Endothelial cell of umbilical vein (primary cell): ENCODE measurements at regions not wholly inside any gene's neighbourhood (a gene's known extent, or its start where the extent isn't known, plus 50 kb on each side); places are given as distances from the start of the nearest gene placed in this dataset.

Experiments used
- BruUV-seq: library from RNA; stranded (reverse); fragments of 400-500 nt; replicated peaks from 2 replicates; lab custom pipeline; 2021; lab: Mats Ljungman, UMichigan
- CTCF ChIA-PET: fragments of 300-600, 350-600 bp; sonication (Branson Sonifier 250); formaldehyde crosslinking; loops from one replicate; lab custom pipeline; 2021; ENCODE audit warnings: antibody characterized with exemption, inconsistent platforms; lab: Charles Lee
- POLR2A ChIA-PET: fragments of 300-600, 350-600 bp; sonication (Branson Sonifier 250); formaldehyde crosslinking; loops from one replicate; lab custom pipeline; 2021; ENCODE audit warnings: antibody characterized with exemption, inconsistent platforms; lab: Charles Lee
- DNase-seq: peaks from one replicate; pipeline ENCODE4 v3.0.0-alpha.2; 2011; ENCODE audit warnings: low read depth, low spot score
- FAIRE-seq: peaks from 2 replicates; lab custom pipeline; 2011; peaks lifted over from hg19 to GRCh38; lab: Jason Lieb, UNC
- H2AFZ ChIP-seq: 2 replicates; pipeline ENCODE4 v1.6.0; 2012; ENCODE audit warnings: low read depth, low read length, control low read depth, inconsistent platforms
- H3K27ac ChIP-seq: 2 replicates; pipeline ENCODE4 v1.5.1; 2011; ENCODE audit warnings: low read depth, mild to moderate bottlenecking, control low read depth, low read length, moderate library complexity; ENCODE audit not compliant: insufficient read depth
- H3K27me3 ChIP-seq, 2 experiments: 2 replicates each; pipeline versions ENCODE4 v1.6.0 to v1.6.1; 2011; ENCODE audit warnings: low read length in 2 of 2, mixed read lengths in 1 of 2; ENCODE audit not compliant: control insufficient read depth in 2 of 2, insufficient read depth in 2 of 2
- H3K36me3 ChIP-seq, 2 experiments: 2 replicates in 1 of 2; 3 replicates in 1 of 2; pipeline ENCODE4 v1.5.1; 2011; ENCODE audit warnings: low read length in 2 of 2, mild to moderate bottlenecking in 1 of 2, moderate library complexity in 1 of 2; ENCODE audit not compliant: control insufficient read depth in 2 of 2, insufficient read depth in 2 of 2; ENCODE audit errors: extremely low read depth in 1 of 2
- H3K4me1 ChIP-seq: 3 replicates; pipeline ENCODE4 v1.5.1; 2011; ENCODE audit warnings: mild to moderate bottlenecking, low read length; ENCODE audit not compliant: control insufficient read depth, insufficient read depth; ENCODE audit errors: extremely low read depth
- H3K4me2 ChIP-seq: 2 replicates; pipeline ENCODE4 v1.6.1; 2011; ENCODE audit warnings: low read length, control low read depth, mixed read lengths; ENCODE audit not compliant: insufficient read depth
- H3K4me3 ChIP-seq, 3 experiments: fragments of 200-600 bp in 1 of 3; sonication (generic), shearing (Covaris generic) in 1 of 3; replicated peaks in 1 of 3; 2 replicates each; pipeline ENCODE4 v1.5.1; 2011 to 2016; ENCODE audit warnings: control low read depth in 3 of 3, low read length in 3 of 3, mild to moderate bottlenecking in 2 of 3, inconsistent platforms in 1 of 3, low read depth in 1 of 3, moderate library complexity in 1 of 3; ENCODE audit not compliant: insufficient read depth in 1 of 3
- H3K79me2 ChIP-seq: 2 replicates; pipeline ENCODE4 v1.6.0; 2012; ENCODE audit warnings: low read length, inconsistent platforms; ENCODE audit not compliant: control insufficient read depth, insufficient read depth
- H3K9ac ChIP-seq: replicated peaks from 2 replicates; pipeline ENCODE3; 2011; ENCODE audit warnings: low read length, control low read depth; ENCODE audit not compliant: insufficient read depth; ENCODE audit errors: extremely low read depth
- H3K9me1 ChIP-seq: replicated peaks from 3 replicates; pipeline ENCODE4 v1.6.0; 2011; ENCODE audit warnings: mild to moderate bottlenecking, low read length; ENCODE audit not compliant: control insufficient read depth, insufficient read depth; ENCODE audit errors: extremely low read depth
- H3K9me3 ChIP-seq: replicated peaks from 2 replicates; pipeline ENCODE4 v1.5.1; 2012; ENCODE audit warnings: low read length, inconsistent platforms; ENCODE audit not compliant: control insufficient read depth, insufficient read depth
- H4K20me1 ChIP-seq: replicated peaks from 2 replicates; pipeline ENCODE3; 2011; ENCODE audit warnings: mild to moderate bottlenecking, low read length; ENCODE audit not compliant: control insufficient read depth, insufficient read depth; ENCODE audit errors: extremely low read depth
- EZH2 ChIP-seq: IDR thresholded peaks from 2 replicates; pipeline ENCODE4 v1.6.1; 2012; ENCODE audit warnings: borderline replicate concordance, low read depth, mild to moderate bottlenecking, moderate library complexity, low read length, inconsistent platforms; ENCODE audit not compliant: severe bottlenecking
- FOS ChIP-seq: IDR thresholded peaks from 2 replicates; pipeline ENCODE4 v1.6.1; 2011; ENCODE audit warnings: mild to moderate bottlenecking, low read length, moderate library complexity, borderline replicate concordance; ENCODE audit not compliant: insufficient read depth
- GATA2 ChIP-seq: IDR thresholded peaks from 2 replicates; pipeline ENCODE4 v1.7.0; 2011; ENCODE audit warnings: low read depth, mild to moderate bottlenecking, moderate library complexity, mixed read lengths, low read length; ENCODE audit not compliant: insufficient read length, insufficient read depth
- JUN ChIP-seq: IDR thresholded peaks from 2 replicates; pipeline ENCODE4 v1.6.1; 2011; ENCODE audit warnings: borderline replicate concordance, low read depth; ENCODE audit not compliant: insufficient read length, insufficient read depth
- MYC ChIP-seq: IDR thresholded peaks from one replicate; pipeline ENCODE4 v1.6.1; 2011; ENCODE audit warnings: mild to moderate bottlenecking, low read depth, low read length
- POLR2A ChIP-seq: IDR thresholded peaks from 2 replicates; pipeline ENCODE4 v1.6.1; 2012; ENCODE audit warnings: low read depth, mild to moderate bottlenecking, control low read depth, low read length
- POLR2AphosphoS5 ChIP-seq: IDR thresholded peaks from 2 replicates; pipeline ENCODE4 v1.6.1; 2012; ENCODE audit warnings: low read depth, mild to moderate bottlenecking, control low read depth, low read length, moderate library complexity; ENCODE audit not compliant: insufficient read depth
- dilution Hi-C: fragments of 300-500 bp; cut with MboI; formaldehyde crosslinking; loops from one replicate; pipeline ENCODE4 v1.15.0; 2019; ENCODE audit warnings: low sequenced_read_pairs; ENCODE audit not compliant: extremely low pct_ligation_motif_present
- intact Hi-C: fragments of 100-400 bp; cut with micrococcal nuclease; formaldehyde crosslinking; loops from one replicate; pipeline ENCODE4 v1.10.0; 2022
- TF ChIP-seq, protein P1 (sequence below), 2 donors: IDR thresholded peaks; 1 replicate in 1 of 2; 2 replicates in 1 of 2; pipeline ENCODE4 v1.5.1; 2011; ENCODE audit warnings: low read length in 2 of 2, mild to moderate bottlenecking in 2 of 2, moderate library complexity in 2 of 2, control low read depth in 1 of 2, inconsistent platforms in 1 of 2, low read depth in 1 of 2; ENCODE audit not compliant: insufficient read depth in 1 of 2; ENCODE audit errors: extremely low read depth in 1 of 2
- TF ChIP-seq, protein P2 (sequence below): IDR thresholded peaks from 2 replicates; pipeline ENCODE4 v1.6.1; 2011; ENCODE audit not compliant: insufficient read depth, insufficient read length

DNA sequence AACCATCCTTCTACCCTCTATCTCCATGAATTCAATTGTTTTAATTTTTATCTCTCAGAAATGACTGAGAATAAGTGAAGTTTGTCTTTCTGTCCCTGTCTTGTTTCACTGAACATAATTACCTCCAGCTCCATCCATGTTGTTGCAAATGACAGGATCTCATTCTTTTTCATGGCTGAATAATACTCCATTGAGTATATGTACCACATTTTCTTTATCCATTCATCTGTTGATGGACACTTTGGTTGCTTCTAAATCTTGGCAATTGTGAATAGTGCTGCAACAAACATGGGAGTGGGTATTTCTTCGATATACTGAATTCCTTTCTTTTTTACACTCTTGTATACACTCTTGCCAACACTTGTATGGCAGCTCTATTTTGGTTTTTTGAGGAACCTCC, 72.8 kb upstream of the COX20 start:
- intact Hi-C loops (no loop called here), dilution Hi-C loops (no loop called here)
- H4K20me1 ChIP-seq = no peaks in the 10 kb centered on the region
- no peaks in the 10 kb centered on the region for H3K9me1 ChIP-seq
- no peak for TF ChIP-seq FOS
- TF ChIP-seq, protein P1, sequence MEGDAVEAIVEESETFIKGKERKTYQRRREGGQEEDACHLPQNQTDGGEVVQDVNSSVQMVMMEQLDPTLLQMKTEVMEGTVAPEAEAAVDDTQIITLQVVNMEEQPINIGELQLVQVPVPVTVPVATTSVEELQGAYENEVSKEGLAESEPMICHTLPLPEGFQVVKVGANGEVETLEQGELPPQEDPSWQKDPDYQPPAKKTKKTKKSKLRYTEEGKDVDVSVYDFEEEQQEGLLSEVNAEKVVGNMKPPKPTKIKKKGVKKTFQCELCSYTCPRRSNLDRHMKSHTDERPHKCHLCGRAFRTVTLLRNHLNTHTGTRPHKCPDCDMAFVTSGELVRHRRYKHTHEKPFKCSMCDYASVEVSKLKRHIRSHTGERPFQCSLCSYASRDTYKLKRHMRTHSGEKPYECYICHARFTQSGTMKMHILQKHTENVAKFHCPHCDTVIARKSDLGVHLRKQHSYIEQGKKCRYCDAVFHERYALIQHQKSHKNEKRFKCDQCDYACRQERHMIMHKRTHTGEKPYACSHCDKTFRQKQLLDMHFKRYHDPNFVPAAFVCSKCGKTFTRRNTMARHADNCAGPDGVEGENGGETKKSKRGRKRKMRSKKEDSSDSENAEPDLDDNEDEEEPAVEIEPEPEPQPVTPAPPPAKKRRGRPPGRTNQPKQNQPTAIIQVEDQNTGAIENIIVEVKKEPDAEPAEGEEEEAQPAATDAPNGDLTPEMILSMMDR (IDR thresholded peaks at IDR 0.05; ENCODE audit: extremely low read depth in 1 of 2, insufficient read depth in 1 of 2, low read depth in 1 of 2, low read length in 2 of 2) = no peak
- TF ChIP-seq, protein P2, sequence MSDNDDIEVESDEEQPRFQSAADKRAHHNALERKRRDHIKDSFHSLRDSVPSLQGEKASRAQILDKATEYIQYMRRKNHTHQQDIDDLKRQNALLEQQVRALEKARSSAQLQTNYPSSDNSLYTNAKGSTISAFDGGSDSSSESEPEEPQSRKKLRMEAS = no peak
- no peak for TF ChIP-seq MYC
- no peak for TF ChIP-seq GATA2
- TF ChIP-seq EZH2 = no peak
- no peak for TF ChIP-seq JUN
- TF ChIP-seq POLR2A = no peak
- no peak for TF ChIP-seq POLR2AphosphoS5
- DNase-seq (no peak), FAIRE-seq (no peak)
- no peak overlapping the region for H2AFZ ChIP-seq
- ChIA-PET CTCF (no interaction called here), POLR2A (no interaction called here)
- H3K4me2 ChIP-seq = no peak overlapping the region
- no peak overlapping the region for H3K27ac ChIP-seq
- BruUV-seq = no TSS peak
- H3K79me2 ChIP-seq = no peaks in the 10 kb centered on the region
- no peaks in the 10 kb centered on the region for H3K27me3 ChIP-seq
- H3K9ac ChIP-seq = no peak overlapping the region
- no peak overlapping the region for H3K4me3 ChIP-seq
- no peaks in the 10 kb centered on the region for H3K4me1 ChIP-seq
- H3K9me3 ChIP-seq = no peaks in the 10 kb centered on the region
- no peaks in the 10 kb centered on the region for H3K36me3 ChIP-seq
